Astrocyte (in vitro differentiated cells and primary cell): ENCODE measurements at regions not wholly inside any gene's neighbourhood (a gene's known extent, or its start where the extent isn't known, plus 50 kb on each side); places are given as distances from the start of the nearest gene placed in this dataset.

Experiments
- CTCF ChIP-seq: IDR thresholded peaks from 2 replicates; pipeline ENCODE4 v1.5.1; 2011; ENCODE audit warnings: low read depth, mild to moderate bottlenecking, inconsistent platforms, low read length, moderate library complexity; ENCODE audit not compliant: insufficient read depth
- EZH2 ChIP-seq: IDR thresholded peaks from 2 replicates; pipeline ENCODE4 v1.6.1; 2012; ENCODE audit warnings: mild to moderate bottlenecking, low read length, inconsistent platforms; ENCODE audit not compliant: insufficient read depth

DNA sequence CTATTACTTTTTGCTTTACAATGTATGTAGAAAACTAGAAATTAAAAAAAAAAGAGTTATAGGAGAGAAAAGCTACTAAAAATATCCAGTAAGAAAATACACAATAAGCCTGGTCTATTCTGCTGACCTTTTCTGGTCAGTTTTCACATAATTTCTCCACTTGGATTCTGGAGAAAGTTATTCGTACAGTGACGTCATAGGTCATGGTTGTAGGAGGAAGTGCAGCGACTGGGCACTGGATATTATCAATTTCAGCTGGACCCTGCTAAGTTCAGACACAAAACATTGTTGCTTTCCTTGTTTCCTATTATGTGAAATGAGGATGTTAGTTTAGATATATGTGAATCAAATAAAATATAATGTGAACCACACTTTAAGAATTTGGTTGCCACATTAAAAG, 201.2 kb downstream of the MTRR start:
- TF ChIP-seq CTCF (no peak), EZH2 (no peak)
